Stimulated activated CD4-positive, alpha-beta T cell treated with anti-CD3 and anti-CD28 coated beads, Interleukin-1b, Interleukin-23, amount 100 ng/mL, for 4 hours (primary cell): ENCODE measurements at regions not wholly inside any gene's neighbourhood (a gene's known extent, or its start where the extent isn't known, plus 50 kb on each side); places are given as distances from the start of the nearest gene placed in this dataset.

Experiments used
- DNase-seq, 2 donors: peaks; one replicate each; pipeline ENCODE4 v3.0.0-alpha.2; 2020; ENCODE audit warnings: low read depth in 2 of 2

DNA sequence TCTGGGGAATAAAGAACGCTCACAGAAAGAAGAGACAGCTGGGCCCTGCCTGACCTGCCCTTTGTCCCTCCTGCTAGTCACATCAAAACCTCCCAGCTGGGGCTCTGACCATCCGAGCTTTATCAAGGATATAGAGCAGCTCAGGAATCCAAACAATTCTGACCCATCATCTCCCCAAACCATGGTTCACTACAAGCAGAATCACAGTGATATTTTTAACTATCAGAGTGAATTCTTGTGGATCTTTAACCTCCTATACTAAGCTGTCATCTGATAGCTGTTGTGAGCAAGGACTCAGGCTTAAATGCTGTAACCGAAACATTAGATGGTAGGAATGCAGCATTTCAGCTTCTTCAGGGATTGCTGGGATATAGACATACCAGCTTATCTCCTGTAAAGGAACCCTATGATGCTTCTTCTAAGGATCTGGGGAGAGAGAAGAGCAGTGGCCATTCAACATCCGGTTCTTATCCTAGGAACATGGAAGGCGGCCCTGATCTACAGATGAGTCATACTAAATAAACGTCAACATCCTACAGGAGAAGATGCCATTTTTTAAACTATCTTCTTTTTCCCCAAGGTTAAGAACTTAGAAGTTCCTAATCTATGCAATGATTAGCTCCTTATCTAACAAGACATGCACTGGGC lies 84.7 kb upstream of the AKIP1 start:
- no peak for DNase-seq

DNA sequence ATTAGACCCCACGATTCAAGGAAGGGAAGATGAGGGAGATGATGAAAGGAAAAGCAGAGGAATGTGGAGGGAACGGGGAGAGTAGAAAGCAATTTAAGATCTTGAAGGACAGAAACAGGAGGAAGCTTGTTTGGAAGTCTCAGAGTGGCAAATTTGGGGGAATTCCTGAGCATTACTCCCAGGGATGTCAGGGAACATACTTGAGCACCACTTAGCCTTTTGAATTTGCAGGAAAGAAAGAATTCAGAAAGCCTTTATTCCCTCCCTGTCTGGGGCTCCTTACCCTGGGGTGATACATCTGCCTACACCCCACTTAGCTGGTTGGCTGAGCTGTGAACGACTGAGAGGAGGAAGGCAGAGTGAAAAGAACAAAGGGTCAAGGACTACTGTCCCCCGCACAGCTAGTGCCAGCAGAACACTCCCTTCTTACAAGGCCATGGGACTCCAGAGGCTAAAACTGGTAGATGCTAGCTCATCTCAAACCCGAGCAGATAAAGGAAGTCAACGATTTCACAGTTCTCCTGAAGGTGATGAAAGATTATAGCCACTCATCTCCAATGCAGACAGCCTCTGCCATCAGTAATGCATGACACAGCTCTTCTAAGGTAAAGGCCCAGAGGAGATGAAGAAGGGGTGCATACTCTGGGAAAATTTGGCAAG lies 84.0 kb upstream of the AKIP1 start:
- DNase-seq, result no peak

DNA sequence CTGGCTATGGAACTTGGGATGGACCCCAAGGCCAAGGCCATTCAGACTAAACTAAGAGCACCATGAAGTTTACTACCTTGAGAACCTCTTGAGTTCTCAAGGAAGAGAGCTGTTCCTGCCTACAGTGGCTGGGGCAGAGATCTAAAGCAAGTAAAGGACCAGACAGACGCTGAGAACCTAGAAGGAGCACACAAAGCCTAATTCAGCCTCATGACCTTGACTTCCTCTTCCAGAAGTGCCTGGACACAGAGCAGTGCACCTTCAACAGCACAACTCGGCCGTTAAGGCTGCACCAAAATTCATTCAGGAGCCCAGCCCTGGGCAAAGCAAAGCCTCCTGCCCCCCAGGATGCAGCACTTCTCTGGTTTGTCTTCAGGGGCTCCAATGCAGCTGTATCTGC lies 82.9 kb upstream of the AKIP1 start:
- no peak for DNase-seq

DNA sequence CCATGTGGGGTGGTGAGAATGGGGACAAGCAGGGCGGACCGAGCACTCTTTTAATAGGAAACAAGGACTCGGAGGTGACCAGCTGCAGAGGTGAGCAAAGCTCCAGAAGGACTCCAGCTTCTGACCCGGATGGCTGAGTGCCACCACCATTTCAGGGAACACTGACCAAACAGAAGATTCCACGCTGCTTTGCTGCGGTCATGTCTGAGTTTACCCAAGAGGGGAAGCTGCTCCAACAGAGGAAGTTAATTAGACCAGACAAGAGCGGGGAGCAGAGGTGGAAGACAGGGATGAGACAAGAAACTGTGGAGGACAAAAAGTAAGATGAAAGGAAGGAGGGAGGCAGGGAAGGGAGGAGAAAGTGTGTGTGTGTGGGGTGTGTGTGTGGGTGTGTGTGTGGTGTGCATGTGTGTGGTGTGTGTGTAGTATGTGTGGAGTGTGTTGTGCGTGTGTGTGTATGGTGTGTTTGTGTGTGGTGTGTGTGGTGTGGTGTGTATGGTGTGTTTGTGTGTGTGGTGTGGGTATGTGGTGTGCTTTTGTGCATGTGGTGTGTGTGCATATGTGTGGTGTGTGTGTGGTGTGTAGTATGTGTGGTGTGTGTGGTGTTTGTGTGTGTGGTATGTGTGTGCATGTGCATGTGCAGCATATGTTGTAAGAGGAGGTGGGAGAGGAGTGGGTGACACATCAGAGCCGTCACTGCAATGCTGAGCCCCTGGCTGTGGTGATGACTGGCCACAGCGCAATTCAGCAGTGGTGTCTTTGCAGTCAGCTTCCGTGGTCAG lies 82.2 kb upstream of the AKIP1 start:
- DNase-seq, result no peak

DNA sequence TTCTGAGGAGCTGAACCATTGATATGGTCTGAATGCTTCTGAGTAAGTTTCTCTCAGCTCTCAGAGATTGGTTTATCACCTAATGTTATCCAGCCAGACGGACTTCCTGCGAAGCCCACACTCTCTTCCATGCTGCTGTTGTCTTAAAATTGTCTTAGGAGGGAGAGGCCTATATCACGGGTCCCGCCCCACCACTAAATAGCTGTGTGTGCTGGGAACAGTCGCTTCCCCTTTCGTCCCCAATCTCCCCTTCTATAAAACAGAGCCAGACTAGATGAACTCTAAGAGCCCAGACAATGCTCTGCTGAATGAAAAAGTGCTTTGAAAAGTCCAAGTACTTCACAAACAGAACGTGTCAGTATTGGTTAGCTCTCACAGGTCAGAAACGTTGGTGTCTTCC lies 81.4 kb upstream of the AKIP1 start:
- DNase-seq, result no peak

DNA sequence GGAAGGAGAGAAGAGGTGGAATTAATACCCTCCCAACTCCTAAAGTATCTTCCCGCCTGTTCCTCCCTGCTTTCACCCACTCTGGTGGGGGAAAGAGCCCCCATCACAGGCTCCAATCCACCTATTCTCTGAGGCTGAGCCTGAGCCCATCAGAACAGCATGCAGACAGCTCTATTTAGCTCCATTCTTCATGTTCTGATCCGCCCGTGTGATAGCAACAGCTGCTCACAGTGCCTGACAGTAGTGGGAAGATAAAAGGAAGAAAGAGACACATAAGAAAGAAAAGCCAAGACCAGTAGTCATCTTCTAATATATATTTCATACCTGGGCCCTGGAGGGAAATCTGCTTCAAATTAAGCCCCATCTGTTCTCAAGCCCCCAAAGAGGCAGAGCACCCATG lies 80.3 kb upstream of the AKIP1 start:
- no peak for DNase-seq

DNA sequence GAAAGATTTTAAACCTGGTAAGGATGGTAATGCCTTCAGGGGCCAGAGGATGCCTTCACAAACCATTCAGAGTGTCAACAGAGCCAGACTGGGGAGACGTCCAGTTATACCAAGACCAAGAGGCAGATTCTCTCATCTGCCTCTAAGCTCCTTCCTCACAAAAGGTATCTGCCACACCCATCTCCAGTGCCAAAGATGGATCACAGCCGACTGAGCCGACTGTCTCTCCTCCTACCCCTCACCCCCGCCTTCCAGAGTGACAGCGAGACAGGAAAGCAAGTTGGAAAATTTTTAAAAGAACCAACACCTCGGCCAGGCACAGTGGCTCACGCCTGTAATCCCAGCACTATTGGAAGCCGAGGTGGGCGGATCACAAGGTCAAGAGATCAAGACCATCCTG lies 79.1 kb upstream of the AKIP1 start:
- no peak for DNase-seq

DNA sequence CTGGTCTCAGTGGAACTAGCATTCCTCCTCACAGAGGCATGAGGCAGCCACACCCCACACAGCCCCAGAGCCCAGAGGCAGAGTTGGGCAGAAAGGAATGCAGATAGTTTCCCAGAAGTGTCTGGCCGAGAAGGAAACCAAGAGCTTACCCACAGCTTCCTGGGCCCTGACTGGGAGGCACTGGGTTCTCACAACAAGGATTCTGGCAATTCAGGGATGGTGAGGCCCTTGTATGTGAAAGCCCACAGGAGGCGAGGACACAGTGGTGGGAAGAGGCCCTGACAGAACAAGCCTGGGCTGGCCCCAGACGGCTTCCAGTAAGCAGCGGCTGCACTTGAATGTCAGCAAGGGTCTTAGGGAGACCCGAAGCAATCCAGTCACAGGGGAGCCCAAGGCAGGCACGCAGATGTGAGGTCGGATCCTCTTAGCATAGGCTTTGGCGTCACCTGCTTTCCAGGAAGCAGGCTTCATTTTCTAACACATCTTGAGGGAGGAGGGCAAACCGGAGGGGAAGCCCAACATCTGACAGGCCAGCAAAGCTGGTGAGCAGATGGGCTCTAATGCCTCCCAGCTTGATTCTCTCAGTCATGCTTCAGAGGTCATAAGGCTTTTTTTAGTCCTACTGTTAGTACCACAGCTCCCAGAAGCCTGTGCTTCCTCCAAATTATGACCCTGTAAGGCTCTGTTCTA lies 78.3 kb upstream of the AKIP1 start:
- DNase-seq, result no peak

DNA sequence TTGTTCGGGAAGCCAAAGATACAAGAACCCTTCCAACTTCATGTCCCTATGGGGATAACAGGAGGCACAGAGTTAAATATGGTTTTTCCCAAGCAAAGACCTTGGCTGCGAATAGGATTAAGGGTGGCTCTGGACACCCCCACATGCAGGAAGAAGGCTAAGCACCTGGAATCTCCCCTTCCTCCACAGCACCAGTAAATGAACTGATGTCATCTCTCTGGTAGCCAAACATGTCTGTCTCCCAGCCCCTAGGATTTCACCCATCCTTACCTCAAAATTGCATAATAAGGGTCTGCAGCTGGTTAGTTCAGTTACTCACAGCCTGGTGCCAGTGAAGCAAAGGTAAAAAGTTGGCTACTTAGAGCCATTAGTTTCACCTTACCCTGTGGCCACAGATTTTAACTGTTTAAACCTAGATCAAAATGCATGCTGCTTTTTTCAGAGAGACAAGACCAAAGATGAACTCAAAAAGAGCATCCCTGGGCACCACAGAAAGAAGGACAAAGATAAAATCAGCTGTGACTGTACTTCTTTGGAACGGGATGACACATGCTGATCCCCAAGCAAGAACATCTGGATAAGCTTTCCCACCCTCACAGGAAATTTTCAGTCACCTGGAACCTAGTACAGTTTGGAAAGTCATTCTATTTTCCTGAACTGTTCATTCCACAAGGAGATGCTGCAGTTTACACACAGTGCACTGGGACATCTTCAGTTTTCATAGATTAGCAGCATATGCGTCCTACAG lies 77.2 kb upstream of the AKIP1 start:
- DNase-seq, result no peak

DNA sequence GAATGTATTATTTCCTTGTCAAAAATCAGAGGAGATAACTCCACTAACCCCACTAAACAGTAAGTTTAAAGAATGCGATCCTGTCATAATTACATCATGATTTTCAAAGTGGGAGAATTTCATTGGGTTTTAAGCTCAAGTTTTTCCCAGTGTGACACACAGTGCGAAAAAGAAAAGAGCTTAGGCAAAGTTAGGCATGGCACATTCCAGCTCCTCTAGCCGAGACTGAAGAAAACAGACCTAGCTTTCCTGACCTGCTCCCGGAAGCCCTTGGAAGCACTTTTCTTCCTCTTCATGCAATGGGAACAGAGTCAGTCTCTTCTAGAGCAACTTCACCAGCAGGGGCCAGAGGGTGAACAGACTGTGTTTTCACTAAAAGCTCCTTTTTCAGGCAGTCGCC lies 76.6 kb upstream of the AKIP1 start:
- no peak for DNase-seq

DNA sequence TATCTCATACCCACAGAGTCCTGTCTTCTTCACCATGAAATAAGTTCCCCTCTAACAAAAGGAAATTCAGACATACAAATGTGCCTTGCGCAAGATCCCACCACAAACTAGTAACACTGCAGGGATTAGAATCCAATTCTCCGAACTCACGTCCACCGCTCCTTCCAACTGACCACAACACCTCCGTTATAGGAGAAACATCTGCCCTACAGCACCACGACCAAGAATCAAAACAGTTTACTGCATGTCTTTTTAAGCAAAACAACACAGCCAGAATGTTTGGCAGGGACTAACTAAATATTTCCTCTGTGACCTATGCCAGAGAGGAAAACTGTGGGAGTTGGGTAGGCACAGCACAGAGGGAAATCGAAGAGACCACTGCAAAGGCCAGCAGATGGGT lies 72.7 kb upstream of the AKIP1 start:
- DNase-seq, result no peak

DNA sequence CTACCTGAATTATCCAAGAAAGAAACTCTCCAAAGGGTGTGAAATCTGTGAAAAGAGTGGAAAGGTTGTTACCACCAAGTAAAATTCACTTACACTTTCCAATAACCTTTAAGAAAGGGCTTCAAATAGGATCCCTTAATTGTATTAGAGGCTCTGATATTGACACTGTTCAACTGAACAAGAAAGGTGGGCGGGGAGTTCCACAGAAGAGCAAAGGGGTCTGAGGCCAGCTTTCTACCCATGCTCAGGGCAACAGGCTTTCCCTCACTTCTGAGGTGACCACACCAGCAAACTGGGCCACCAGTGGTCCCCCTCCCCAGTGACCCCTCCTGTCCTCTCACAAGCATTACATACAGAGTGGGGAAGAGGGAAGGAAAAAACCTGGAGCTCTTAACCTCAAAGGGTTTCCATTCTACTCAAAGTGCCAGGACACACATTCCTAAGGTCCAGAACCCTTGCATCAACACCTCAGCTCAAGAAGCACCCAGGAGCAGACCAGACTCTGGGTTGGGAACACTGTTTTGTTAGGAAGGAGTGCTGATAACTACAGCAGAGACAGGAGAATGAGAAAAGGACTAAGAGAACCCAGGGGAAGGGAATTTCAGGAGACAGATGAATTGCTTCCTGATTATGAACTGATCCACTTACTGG lies 71.6 kb upstream of the AKIP1 start:
- DNase-seq, result no peak

DNA sequence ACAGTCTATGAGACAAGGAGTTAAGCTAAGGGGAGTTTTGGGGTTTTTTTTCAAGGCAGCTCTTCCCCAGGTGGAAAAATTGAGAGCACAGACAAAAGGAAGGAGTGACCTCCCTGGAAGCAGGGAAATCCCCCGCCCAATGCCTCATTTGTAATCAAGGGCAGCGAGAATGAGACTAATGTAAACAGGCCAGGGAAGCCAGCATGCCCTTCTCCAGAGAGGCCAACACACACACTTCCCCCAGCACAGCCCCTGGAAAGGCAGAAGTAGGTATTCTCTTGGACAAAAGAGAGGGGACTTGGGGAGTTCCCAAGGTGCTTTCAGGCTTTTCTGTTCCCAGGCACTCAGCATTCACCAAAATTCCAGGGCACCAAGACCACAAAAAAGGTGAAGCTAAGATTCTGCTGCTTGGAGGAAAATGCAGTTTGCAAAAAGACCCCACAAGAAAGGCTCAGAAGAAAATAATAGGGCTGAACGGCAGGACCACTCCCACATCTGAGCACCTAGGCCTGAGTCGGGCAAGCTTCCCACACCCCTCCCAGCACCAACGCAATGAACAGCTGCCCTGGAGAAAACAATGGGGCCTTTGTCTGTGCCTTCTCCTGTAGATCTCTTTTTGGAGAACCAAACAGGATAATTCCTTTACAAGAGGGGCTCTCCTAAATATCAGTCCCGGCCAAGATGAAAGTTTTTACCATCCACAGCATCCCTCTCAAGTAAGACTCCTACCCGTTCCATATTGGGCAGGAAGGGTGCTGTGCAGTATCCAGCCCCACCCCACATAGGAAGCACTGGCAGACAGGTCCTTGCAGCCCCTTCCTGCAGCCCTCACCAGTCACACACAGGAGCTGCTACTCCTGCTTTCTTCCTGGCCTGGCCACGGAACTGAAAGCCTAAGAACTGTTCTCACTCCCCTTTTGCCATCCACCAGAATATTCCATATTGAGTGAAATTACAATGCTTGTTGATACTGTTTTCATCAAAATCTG lies 70.7 kb upstream of the AKIP1 start:
- no peak for DNase-seq

DNA sequence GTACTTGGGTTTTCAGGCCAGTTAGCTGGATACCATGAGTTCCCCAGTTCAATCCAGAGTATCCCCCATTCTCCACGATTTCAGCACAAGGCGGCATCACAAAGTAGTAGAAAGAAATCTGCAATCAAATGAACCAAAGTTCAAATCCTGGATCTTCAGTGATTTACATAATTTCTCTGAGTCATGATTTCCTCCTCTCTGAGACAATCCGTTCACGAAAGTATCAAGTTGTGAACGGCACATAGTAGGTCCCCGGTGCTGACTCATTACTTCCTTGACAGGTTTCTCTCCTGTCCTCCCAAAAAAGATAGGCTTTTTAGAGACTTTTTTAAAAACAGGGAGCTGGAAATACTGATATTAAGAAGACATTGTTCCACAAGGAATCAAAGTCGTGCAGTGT lies 69.1 kb upstream of the AKIP1 start:
- no peak for DNase-seq

DNA sequence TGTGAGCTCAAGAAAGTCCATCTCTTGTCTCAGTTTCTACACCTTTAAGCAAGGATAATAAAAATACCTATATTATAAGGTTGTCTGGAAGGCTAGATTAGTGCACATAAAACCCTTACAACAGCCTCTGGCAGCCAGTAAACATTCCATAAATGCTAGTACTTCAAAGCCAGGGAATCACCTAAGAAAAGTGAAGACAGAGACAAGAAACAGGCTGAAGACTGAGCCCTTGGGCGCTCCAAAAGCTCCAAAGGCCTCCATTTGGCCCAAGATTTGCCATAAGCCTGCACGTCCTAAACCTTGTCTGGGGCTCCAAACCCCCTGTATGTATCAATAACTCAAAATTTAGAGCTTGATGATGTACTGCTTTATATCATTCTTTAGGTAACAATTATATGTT lies 52.2 kb upstream of the AKIP1 start:
- DNase-seq, result no peak
